ENCODE measurements at regions not wholly inside any gene's neighbourhood (a gene's known extent, or its start where the extent isn't known, plus 50 kb on each side); places are given as distances from the start of the nearest gene placed in this dataset.

- DNase-seq = no peak
These were observed 225.9 kb downstream of the WDR11 start for GRCh38 chr10:121076776-121077715.

- DNase-seq = peak in 1 of 2 experiments; percentile 8
These were observed 226.9 kb downstream of the WDR11 start for GRCh38 chr10:121078036-121078435.

- no peak for DNase-seq
These were observed 227.5 kb downstream of the WDR11 start for GRCh38 chr10:121078672-121079102.

- DNase-seq = no peak
These were observed 228.1 kb downstream of the WDR11 start for GRCh38 chr10:121079226-121079625.

GRCh38 chr10:121080281-121080891 is 229.2 kb downstream of the WDR11 start:
- DNase-seq = no peak

GRCh38 chr10:121081306-121081705 is 230.1 kb downstream of the WDR11 start:
- DNase-seq = no peak

GRCh38 chr10:121082984-121083383 is 231.8 kb downstream of the WDR11 start:
- no peak for DNase-seq

- DNase-seq = peak in 1 of 2 experiments; percentile 39
These were observed 233.0 kb downstream of the WDR11 start for GRCh38 chr10:121084016-121084674.

GRCh38 chr10:121084675-121085070 is 233.5 kb downstream of the WDR11 start:
- DNase-seq = no peak

GRCh38 chr10:121085367-121085766 is 234.2 kb downstream of the WDR11 start:
- no peak for DNase-seq

- DNase-seq = no peak
These were observed 236.0 kb downstream of the WDR11 start for GRCh38 chr10:121087129-121087528.

- no peak for DNase-seq
These were observed 236.5 kb downstream of the WDR11 start for GRCh38 chr10:121087688-121088087.

GRCh38 chr10:121088524-121088923 is 237.4 kb downstream of the WDR11 start:
- DNase-seq = peak in 1 of 2 experiments; percentile 19

- no peak for DNase-seq
These were observed 238.3 kb downstream of the WDR11 start for GRCh38 chr10:121089434-121089833.

GRCh38 chr10:121091961-121092719 is 241.0 kb downstream of the WDR11 start:
- no peak for DNase-seq

- no peak for DNase-seq
These were observed 241.5 kb downstream of the WDR11 start for GRCh38 chr10:121092720-121093095.

- DNase-seq = no peak
These were observed 245.7 kb downstream of the WDR11 start for GRCh38 chr10:121096617-121097431.

GRCh38 chr10:121098211-121098610 is 247.0 kb downstream of the WDR11 start:
- no peak for DNase-seq

GRCh38 chr10:121098751-121099150 is 247.6 kb downstream of the WDR11 start:
- no peak for DNase-seq

GRCh38 chr10:121099181-121099580 is 248.0 kb downstream of the WDR11 start:
- DNase-seq = no peak

- no peak for DNase-seq
These were observed 248.4 kb downstream of the WDR11 start for GRCh38 chr10:121099592-121099991.

GRCh38 chr10:121101561-121101960 is 250.4 kb downstream of the WDR11 start:
- DNase-seq = no peak

Data from NCI-H526 (cell line).